GM12892 (cell line): ENCODE measurements at regions not wholly inside any gene's neighbourhood (a gene's known extent, or its start where the extent isn't known, plus 50 kb on each side); places are given as distances from the start of the nearest gene placed in this dataset.

ENCODE experiments used
- DNase-seq: peaks from one replicate; pipeline ENCODE4 v3.0.0; 2011; ENCODE audit not compliant: insufficient read length
- FAIRE-seq: peaks from 2 replicates; lab custom pipeline; 2011; peaks lifted over from hg19 to GRCh38; lab: Jason Lieb, UNC
- POLR2A ChIP-seq: IDR thresholded peaks from 2 replicates; pipeline ENCODE4 v1.6.1; 2011; ENCODE audit warnings: low read depth, low read length, control low read depth
- POLR2AphosphoS5 ChIP-seq: IDR thresholded peaks from 2 replicates; pipeline ENCODE4 v1.6.1; 2011; ENCODE audit warnings: low read depth, low read length, control low read depth
- TAF1 ChIP-seq: IDR thresholded peaks from 2 replicates; pipeline ENCODE4 v1.6.1; 2011; ENCODE audit warnings: low read depth, mild to moderate bottlenecking, control low read depth, low read length, borderline replicate concordance

DNA sequence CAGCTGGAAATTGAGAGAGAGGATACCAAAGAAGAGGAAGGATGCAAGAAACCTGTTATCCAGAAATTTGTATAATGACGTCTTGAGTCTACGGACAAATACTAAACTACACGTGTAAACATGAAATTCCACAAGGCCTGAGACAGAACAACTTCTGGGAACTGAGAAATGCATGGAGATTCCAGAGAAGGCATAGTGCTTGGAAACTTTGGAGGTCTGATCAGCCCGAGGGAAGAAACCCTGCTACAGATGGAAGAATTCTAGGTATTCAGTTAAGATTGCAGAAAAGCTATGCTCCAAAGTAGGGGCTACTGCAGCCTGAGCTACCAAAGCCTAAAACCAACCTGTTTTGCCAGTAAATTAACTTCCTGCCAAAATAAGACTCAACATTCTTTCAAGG, 120.4 kb downstream of the PDCL3 start:
- no peak for DNase-seq
- TF ChIP-seq TAF1: no peak
- TF ChIP-seq POLR2AphosphoS5: no peak
- no peak for TF ChIP-seq POLR2A
- no peak for FAIRE-seq

DNA sequence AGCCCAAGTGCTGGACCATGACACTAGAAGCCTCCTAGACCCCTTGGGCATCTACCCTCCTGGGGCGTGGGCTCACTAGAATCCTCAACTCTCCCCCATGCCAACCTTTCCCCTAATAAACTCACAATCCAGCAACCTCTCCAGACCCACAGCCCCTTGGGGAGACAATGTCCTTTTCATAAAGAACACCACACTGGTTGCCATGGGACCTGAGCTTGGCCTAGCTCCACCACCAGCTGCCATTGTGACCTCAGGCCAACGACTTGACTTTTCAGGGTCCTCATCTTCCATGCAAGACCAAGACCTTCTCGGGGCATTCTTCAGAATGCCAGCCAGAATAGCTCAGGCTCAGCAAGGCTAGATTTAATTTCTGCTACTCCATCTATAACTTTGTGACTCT, 128.1 kb upstream of the NPAS2 start:
- no peak for DNase-seq
- TF ChIP-seq POLR2A (no peak), POLR2AphosphoS5 (no peak), TAF1 (no peak)
- no peak for FAIRE-seq

DNA sequence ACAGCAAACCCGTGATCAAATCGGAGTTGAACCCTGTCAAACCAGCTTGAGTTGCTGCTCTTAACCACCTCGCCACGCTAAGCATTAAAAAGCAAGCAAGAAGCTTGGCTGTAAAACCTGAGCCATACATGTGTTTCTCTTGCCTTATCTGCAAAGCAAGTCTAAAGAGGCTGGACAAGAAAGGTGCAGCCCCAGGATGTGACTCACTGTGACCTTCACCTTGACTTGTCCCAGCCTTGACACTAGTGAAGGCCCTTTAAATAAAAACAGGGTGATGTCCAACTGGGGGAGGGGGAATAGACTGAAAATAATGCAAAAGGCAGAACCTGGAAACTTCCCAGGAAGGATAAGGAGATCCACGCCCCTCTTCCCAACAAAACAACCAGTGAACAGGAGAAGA, 127.6 kb upstream of the NPAS2 start:
- no peak for DNase-seq
- no peak for FAIRE-seq
- TF ChIP-seq TAF1 (no peak), POLR2AphosphoS5 (no peak), POLR2A (no peak)

DNA sequence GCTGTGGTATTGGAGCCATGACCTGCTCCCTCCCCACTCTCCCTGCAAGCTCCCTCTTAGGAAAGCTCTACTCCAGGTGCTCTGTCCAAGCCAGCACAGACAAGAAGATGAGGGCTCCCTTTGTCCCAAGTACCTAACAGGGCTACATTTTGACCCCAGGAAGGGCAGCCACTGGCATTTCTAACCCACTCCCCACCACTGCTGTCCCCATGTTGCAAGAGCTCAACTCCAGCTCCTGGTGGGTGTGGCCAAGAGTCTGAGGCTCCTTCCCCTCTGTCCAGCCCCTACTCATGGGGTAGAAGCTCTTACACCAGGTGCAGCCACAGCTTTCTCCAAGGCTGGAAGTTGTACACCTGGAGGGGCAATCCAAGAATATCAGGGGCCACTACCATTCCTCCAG, 127.0 kb upstream of the NPAS2 start:
- DNase-seq: no peak
- no peak for TF ChIP-seq POLR2A
- TF ChIP-seq POLR2AphosphoS5: no peak
- TF ChIP-seq TAF1: no peak
- no peak for FAIRE-seq

DNA sequence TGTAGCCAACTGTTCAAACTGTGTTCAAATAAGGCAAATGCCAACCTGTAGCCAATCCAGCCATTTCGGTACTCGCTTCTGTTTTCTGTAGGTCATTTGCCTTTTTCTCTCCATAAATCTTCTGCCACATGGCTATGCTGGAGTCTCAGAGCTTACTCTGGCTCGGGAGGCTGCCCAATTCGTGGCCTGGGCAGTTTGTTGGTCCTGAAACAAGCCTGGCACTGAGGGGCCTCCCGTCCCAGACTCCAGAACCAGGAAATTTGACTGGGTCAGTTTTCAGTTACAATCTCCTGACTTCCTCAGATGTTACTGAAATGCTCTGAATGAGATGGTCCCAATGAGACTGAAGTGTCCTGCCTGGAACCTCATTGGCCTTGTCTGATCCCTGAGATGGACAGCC, 120.8 kb upstream of the NPAS2 start:
- DNase-seq: no peak
- FAIRE-seq: no peak
- TF ChIP-seq TAF1 (no peak), POLR2A (no peak)

DNA sequence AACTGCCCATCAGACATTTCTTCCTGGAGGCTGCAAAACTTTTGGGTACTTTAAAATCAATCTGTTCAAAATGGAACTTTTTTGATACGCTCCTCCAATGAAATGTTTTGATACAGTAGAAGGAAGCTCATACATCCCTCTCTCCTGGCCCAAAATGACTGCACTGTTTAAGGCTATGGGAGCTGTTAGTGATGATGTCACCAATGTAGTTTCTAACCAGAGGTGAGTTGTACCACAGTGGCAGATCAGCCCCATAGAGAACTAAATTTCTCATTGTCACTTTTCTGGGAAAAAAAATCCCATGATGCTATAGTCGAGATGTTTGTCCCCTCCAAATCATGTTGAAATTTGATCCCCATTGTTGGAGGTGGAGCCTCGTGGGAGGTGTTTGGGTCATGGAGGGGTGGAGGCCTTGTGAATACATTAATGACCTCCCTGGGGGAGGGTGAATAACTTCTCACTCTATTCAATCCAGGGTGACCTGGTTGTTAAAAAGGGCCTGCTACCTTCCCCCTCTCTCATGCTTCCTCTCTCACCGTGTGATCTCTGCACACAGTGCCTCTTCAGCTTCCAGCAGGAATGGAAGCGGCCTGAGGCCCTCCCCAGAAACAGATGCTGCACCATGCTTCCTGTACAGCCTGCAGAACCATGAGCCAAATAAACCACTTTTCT, 117.4 kb upstream of the NPAS2 start:
- TF ChIP-seq TAF1 (no peak), POLR2A (no peak), POLR2AphosphoS5 (no peak)
- FAIRE-seq (no peak), DNase-seq (no peak)

DNA sequence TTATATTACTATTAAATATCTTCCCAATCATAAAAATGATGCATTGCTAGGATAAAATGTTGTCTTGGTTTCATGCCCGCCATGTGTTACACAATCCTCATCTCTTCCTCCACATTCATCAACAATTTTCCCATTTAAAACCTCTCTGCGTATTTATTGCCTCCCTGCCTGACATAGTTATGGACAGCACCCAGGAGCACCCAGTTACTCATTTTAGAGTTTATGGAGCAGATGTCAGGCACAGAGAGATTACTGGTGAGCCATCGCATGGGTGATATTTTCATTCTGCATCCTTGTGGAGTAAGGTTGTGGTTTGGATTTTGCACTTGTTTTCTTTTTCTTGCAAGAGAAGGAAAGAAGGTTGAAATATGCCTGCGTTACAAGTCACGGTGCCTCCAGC, 116.7 kb upstream of the NPAS2 start:
- DNase-seq: no peak
- no peak for FAIRE-seq
- TF ChIP-seq TAF1 (no peak), POLR2A (no peak), POLR2AphosphoS5 (no peak)

DNA sequence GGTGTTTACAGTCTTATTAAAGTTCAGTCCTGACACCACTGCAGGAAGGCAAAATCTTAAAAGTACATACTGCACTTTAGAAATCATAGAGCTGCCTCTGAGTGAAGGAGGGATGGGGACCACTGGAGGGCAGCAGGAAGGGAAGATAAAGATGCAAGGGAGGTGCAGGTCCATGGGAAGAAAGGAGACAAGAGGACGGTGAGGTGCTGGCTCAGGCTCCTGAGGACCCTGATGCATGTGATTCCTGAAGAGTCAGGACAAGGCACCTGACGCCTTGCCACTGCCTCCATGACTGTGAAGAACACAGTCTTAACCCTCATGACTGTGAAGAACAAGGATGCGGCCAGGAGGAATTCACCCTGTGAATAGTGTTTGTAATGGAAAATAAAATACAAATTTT, 116.2 kb upstream of the NPAS2 start:
- DNase-seq: no peak
- TF ChIP-seq POLR2AphosphoS5 (no peak), POLR2A (no peak), TAF1 (no peak)
- FAIRE-seq: no peak

DNA sequence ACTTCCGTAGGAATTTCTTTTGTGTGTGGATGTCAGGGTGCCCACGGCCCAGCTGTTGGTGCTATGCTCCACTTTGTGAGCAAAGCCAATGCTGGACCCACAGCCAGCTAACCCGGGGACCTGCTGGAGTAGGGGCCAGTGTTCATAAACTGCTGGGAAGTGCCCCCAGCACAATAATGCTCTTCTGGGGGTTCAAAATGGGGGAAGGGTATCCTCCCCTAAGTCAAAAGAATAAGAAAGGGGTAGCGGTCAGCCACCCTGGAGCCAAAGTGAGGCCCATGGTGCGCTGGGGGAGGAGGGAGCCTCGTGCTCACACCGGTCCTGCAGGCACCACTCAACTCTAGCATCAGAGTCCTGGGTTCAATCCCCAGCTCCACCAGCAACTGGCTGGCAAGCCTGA, 115.8 kb upstream of the NPAS2 start:
- TF ChIP-seq POLR2AphosphoS5 (no peak), POLR2A (no peak), TAF1 (no peak)
- DNase-seq (no peak), FAIRE-seq (no peak)

DNA sequence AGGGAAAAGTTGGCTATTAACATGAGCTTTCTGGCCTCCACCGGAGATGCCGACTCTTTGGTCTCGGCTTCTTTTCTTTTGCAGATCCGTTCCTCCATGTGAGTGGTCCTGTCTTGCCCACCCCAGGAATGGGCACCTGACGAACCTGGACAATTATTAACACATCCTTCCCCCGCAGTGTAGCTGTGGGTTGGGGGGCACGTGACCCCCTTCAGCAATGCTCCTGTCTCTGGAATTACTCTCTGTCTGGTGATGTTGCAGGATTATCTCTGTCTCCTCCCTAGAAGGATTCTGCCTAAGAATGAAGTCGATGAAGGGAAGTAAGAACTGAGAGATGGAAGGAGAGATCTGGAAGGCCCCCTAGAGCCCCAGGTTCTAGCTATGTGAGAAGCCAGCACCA, 115.2 kb upstream of the NPAS2 start:
- DNase-seq (no peak), FAIRE-seq (no peak)
- TF ChIP-seq POLR2AphosphoS5 (no peak), TAF1 (no peak)

DNA sequence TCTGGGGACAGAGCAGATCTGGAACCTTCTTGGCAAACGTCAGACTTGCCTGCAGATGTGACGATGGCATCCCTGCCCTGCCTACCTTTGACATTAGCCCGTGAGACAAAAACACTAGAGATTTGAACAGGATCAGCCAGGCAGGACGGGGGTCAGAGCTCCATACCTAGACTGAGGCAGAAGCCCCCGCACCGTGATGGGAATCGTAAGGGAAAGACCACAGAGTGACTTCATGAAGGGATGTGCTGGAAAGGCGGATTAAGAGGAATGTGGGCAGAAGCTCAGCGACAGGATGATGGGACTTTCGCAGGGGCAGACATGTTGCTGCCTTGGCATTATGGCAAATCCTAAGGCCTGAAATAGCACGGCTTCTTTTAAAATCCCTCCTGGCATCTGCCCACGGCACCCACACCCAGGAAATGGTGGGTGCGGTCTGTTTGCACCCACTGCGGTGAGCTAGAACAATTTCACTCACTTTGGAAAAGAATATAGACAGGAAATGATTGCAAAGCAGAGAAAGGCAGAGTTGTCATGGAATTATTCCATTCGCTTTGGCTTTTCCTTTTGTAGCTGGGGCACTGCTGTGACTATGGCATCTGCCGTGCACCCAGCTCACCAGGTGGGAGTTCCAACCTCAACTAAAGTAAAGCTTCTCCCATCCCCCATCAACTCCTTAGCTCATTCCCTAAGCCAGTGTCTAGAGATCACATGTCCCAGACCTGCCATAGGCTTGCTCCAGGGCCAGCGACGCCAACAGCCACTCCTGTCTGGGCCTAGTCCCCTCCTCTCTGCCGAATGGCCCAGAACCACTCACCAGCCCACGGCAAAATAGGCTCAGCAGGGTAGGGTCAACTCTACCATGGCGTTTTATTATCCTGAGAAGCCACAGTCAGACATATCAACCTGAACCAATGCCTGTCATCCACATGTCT, 112.7 kb upstream of the NPAS2 start:
- FAIRE-seq: no peak
- DNase-seq: no peak
- TF ChIP-seq TAF1 (no peak), POLR2A (no peak), POLR2AphosphoS5 (no peak)

DNA sequence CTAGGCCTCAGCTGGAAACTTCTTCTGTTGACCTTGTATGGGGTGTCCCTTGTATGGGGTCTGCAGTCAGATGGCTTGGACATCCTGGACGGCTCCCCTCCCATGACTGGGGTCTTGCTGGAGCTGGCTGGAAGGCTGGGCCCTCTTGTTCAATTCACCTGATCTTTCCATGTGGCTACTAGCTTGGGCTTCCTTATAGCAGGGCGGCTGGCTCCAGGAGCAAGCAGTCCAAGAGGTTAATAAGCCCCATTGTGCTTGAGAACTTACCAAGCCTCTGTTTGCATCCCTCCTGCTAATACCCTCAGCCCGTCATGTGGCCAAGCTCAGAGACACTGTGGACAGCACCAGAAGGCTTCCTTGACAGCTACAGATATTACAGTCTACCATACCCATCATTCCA, 111.6 kb upstream of the NPAS2 start:
- DNase-seq: no peak
- no peak for FAIRE-seq
- TF ChIP-seq TAF1 (no peak), POLR2A (no peak), POLR2AphosphoS5 (no peak)
